ENCODE measurements at regions not wholly inside any gene's neighbourhood (a gene's known extent, or its start where the extent isn't known, plus 50 kb on each side); places are given as distances from the start of the nearest gene placed in this dataset.

GRCh38 chr13:21997726-21998125, 326.9 kb downstream of the FGF9 start:
- TF ChIP-seq POLR2AphosphoS5 (IDR thresholded peaks at IDR 0.05; ENCODE audit: low read depth, low read length) (no peak), FOXP2 (optimal IDR thresholded peaks at IDR 0.05; ENCODE audit: borderline replicate concordance, extremely low read depth, extremely low read length, insufficient read depth) (no peak), TAF1 (IDR thresholded peaks at IDR 0.05; ENCODE audit: borderline replicate concordance, insufficient read depth, low read length) (no peak), SIN3A (IDR thresholded peaks at IDR 0.05; ENCODE audit: borderline replicate concordance, insufficient read depth, low read length) (no peak)
